ENCODE measurements at regions not wholly inside any gene's neighbourhood (a gene's known extent, or its start where the extent isn't known, plus 50 kb on each side); places are given as distances from the start of the nearest gene placed in this dataset.
"Not testable (repeated sequence)": the region's sequence is repeated elsewhere in the genome, so short reads cannot be mapped to it uniquely, and the experiment has no call there.

- DNase-seq (ENCODE audit: low read depth): no peak
- H3K4me3 ChIP-seq (ENCODE audit: control insufficient read depth, low read depth, low read length): no peak overlapping the region
- TF ChIP-seq CTCF (IDR thresholded peaks at IDR 0.05; ENCODE audit: control insufficient read depth, insufficient read depth, low read depth, low read length, missing control alignments): no peak
Measured at GRCh38 chr5:173394701-173395100, 66.5 kb upstream of the STC2 start.

GRCh38 chr5:173392172-173392571 is 64.0 kb upstream of the STC2 start:
- TF ChIP-seq CTCF (IDR thresholded peaks at IDR 0.05; ENCODE audit: control insufficient read depth, insufficient read depth, low read depth, low read length, missing control alignments): no peak
- H3K4me3 ChIP-seq (ENCODE audit: control insufficient read depth, low read depth, low read length): no peak overlapping the region
- no peak for DNase-seq (ENCODE audit: low read depth)

- no peak for TF ChIP-seq CTCF (IDR thresholded peaks at IDR 0.05; ENCODE audit: control insufficient read depth, insufficient read depth, low read depth, low read length, missing control alignments)
- no peak overlapping the region for H3K4me3 ChIP-seq (ENCODE audit: control insufficient read depth, low read depth, low read length)
- no peak for DNase-seq (ENCODE audit: low read depth)
Measured at GRCh38 chr5:173391031-173391430, 62.8 kb upstream of the STC2 start.

GRCh38 chr5:173387293-173387692 is 59.1 kb upstream of the STC2 start:
- DNase-seq (ENCODE audit: low read depth); H3K4me3 ChIP-seq (ENCODE audit: control insufficient read depth, low read depth, low read length): not testable (repeated sequence)

- H3K4me3 ChIP-seq (ENCODE audit: control insufficient read depth, low read depth, low read length): no peak overlapping the region
- no peak for DNase-seq (ENCODE audit: low read depth)
- TF ChIP-seq CTCF (IDR thresholded peaks at IDR 0.05; ENCODE audit: control insufficient read depth, insufficient read depth, low read depth, low read length, missing control alignments): no peak
Measured at GRCh38 chr5:173385832-173386360, 57.7 kb upstream of the STC2 start.

- H3K4me3 ChIP-seq (ENCODE audit: control insufficient read depth, low read depth, low read length): no peak overlapping the region
- DNase-seq (ENCODE audit: low read depth): no peak
- TF ChIP-seq CTCF (IDR thresholded peaks at IDR 0.05; ENCODE audit: control insufficient read depth, insufficient read depth, low read depth, low read length, missing control alignments): no peak
Measured at GRCh38 chr5:173383711-173384110, 55.5 kb upstream of the STC2 start.

GRCh38 chr5:173378727-173379126 is 50.5 kb upstream of the STC2 start:
- no peak for TF ChIP-seq CTCF (IDR thresholded peaks at IDR 0.05; ENCODE audit: control insufficient read depth, insufficient read depth, low read depth, low read length, missing control alignments)
- DNase-seq (ENCODE audit: low read depth): no peak

More at GRCh38 chr5:173378727-173379126, 50.5 kb upstream of the STC2 start:
- H3K4me3 ChIP-seq (ENCODE audit: control insufficient read depth, low read depth, low read length): no peak overlapping the region
